HEK293 (cell line): ENCODE measurements at regions not wholly inside any gene's neighbourhood (a gene's known extent, or its start where the extent isn't known, plus 50 kb on each side); places are given as distances from the start of the nearest gene placed in this dataset.

ENCODE experiments used
- BCL11A ChIP-seq: fragments of 450-650 bp; formaldehyde crosslinking; IDR thresholded peaks from 2 replicates; pipeline ENCODE4 v1.5.1; 2016; ENCODE audit warnings: low read depth, missing biosample characterization, missing genetic modification characterization
- PBX3 ChIP-seq: sonication (generic); formaldehyde crosslinking; IDR thresholded peaks from 2 replicates; pipeline ENCODE4 v1.8.1; 2022; ENCODE audit warnings: mild to moderate bottlenecking, moderate library complexity, missing genetic modification reagents
- ZNF133 ChIP-seq: fragments of 450-650 bp; formaldehyde crosslinking; IDR thresholded peaks from 2 replicates; pipeline ENCODE4 v1.5.1; 2016; ENCODE audit warnings: missing biosample characterization, missing genetic modification characterization
- ZNF292 ChIP-seq: fragments of 450-650 bp; formaldehyde crosslinking; IDR thresholded peaks from 2 replicates; pipeline ENCODE4 v1.5.1; 2016; ENCODE audit warnings: low read depth, missing biosample characterization, missing genetic modification characterization, borderline replicate concordance
- ZSCAN16 ChIP-seq: fragments of 450-650 bp; formaldehyde crosslinking; IDR thresholded peaks from 2 replicates; pipeline ENCODE4 v1.5.1; 2016; ENCODE audit warnings: missing biosample characterization, missing genetic modification characterization
- TF ChIP-seq, protein P1 (sequence below): fragments of 450-650 bp; IDR thresholded peaks from 2 replicates; pipeline ENCODE4 v1.5.1; 2018; ENCODE audit warnings: missing biosample characterization, mild to moderate bottlenecking, missing genetic modification characterization
- TF ChIP-seq, protein P2 (sequence below): fragments of 450-650 bp; formaldehyde crosslinking; IDR thresholded peaks from 2 replicates; pipeline ENCODE4 v1.5.1; 2016; ENCODE audit warnings: missing biosample characterization, missing genetic modification characterization
- TF ChIP-seq, protein P3 (sequence below): fragments of 450-650 bp; formaldehyde crosslinking; IDR thresholded peaks from 2 replicates; pipeline ENCODE4 v1.5.1; 2017; ENCODE audit warnings: missing biosample characterization, missing genetic modification characterization
- TF ChIP-seq, protein P4 (sequence below): fragments of 450-650 bp; formaldehyde crosslinking; IDR thresholded peaks from 2 replicates; pipeline ENCODE4 v1.5.1; 2016; ENCODE audit warnings: missing biosample characterization, missing genetic modification characterization

DNA sequence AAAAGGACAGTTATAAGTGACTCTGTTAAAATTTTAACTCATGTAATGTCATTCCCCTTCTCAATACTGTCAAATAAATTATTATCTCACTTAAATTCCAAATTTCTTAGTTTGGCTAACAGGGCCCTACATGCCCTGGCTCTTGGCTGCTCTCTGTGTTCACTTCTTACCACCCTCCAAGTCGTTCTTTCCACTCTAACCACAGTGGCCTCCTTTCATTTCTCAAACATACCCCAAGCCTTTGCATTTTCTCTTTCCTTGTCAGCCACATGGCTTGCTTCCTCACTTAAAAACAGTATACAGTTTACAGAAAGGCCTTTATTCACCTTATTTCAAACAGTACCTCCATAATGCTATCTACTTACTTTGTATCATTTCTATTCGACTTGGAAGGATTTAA lies 737.1 kb upstream of the ZWINT start:
- TF ChIP-seq, protein P1, sequence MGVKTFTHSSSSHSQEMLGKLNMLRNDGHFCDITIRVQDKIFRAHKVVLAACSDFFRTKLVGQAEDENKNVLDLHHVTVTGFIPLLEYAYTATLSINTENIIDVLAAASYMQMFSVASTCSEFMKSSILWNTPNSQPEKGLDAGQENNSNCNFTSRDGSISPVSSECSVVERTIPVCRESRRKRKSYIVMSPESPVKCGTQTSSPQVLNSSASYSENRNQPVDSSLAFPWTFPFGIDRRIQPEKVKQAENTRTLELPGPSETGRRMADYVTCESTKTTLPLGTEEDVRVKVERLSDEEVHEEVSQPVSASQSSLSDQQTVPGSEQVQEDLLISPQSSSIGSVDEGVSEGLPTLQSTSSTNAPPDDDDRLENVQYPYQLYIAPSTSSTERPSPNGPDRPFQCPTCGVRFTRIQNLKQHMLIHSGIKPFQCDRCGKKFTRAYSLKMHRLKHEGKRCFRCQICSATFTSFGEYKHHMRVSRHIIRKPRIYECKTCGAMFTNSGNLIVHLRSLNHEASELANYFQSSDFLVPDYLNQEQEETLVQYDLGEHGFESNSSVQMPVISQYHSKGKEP (tag by site-specific recombination): no peak
- TF ChIP-seq, protein P2, sequence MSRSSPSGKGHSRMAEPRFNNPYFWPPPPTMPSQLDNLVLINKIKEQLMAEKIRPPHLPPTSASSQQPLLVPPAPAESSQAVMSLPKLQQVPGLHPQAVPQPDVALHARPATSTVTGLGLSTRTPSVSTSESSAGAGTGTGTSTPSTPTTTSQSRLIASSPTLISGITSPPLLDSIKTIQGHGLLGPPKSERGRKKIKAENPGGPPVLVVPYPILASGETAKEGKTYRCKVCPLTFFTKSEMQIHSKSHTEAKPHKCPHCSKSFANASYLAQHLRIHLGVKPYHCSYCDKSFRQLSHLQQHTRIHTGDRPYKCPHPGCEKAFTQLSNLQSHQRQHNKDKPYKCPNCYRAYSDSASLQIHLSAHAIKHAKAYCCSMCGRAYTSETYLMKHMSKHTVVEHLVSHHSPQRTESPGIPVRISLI (tag by site-specific recombination): no peak
- TF ChIP-seq, protein P3, sequence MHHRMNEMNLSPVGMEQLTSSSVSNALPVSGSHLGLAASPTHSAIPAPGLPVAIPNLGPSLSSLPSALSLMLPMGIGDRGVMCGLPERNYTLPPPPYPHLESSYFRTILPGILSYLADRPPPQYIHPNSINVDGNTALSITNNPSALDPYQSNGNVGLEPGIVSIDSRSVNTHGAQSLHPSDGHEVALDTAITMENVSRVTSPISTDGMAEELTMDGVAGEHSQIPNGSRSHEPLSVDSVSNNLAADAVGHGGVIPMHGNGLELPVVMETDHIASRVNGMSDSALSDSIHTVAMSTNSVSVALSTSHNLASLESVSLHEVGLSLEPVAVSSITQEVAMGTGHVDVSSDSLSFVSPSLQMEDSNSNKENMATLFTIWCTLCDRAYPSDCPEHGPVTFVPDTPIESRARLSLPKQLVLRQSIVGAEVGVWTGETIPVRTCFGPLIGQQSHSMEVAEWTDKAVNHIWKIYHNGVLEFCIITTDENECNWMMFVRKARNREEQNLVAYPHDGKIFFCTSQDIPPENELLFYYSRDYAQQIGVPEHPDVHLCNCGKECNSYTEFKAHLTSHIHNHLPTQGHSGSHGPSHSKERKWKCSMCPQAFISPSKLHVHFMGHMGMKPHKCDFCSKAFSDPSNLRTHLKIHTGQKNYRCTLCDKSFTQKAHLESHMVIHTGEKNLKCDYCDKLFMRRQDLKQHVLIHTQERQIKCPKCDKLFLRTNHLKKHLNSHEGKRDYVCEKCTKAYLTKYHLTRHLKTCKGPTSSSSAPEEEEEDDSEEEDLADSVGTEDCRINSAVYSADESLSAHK (tag by site-specific recombination): no peak
- TF ChIP-seq, protein P4, sequence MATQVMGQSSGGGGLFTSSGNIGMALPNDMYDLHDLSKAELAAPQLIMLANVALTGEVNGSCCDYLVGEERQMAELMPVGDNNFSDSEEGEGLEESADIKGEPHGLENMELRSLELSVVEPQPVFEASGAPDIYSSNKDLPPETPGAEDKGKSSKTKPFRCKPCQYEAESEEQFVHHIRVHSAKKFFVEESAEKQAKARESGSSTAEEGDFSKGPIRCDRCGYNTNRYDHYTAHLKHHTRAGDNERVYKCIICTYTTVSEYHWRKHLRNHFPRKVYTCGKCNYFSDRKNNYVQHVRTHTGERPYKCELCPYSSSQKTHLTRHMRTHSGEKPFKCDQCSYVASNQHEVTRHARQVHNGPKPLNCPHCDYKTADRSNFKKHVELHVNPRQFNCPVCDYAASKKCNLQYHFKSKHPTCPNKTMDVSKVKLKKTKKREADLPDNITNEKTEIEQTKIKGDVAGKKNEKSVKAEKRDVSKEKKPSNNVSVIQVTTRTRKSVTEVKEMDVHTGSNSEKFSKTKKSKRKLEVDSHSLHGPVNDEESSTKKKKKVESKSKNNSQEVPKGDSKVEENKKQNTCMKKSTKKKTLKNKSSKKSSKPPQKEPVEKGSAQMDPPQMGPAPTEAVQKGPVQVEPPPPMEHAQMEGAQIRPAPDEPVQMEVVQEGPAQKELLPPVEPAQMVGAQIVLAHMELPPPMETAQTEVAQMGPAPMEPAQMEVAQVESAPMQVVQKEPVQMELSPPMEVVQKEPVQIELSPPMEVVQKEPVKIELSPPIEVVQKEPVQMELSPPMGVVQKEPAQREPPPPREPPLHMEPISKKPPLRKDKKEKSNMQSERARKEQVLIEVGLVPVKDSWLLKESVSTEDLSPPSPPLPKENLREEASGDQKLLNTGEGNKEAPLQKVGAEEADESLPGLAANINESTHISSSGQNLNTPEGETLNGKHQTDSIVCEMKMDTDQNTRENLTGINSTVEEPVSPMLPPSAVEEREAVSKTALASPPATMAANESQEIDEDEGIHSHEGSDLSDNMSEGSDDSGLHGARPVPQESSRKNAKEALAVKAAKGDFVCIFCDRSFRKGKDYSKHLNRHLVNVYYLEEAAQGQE (tag by site-specific recombination): no peak
- no peak for TF ChIP-seq ZNF133 (tag by site-specific recombination)
- TF ChIP-seq ZSCAN16 (tag by site-specific recombination): no peak
- TF ChIP-seq PBX3 (CRISPR knock-in tag): no peak
- TF ChIP-seq ZNF292 (tag by site-specific recombination): no peak
- no peak for TF ChIP-seq BCL11A (tag by site-specific recombination)
